AG09309 (cell line): ENCODE measurements at regions not wholly inside any gene's neighbourhood (a gene's known extent, or its start where the extent isn't known, plus 50 kb on each side); places are given as distances from the start of the nearest gene placed in this dataset.
"Not testable (repeated sequence)": the region's sequence is repeated elsewhere in the genome, so short reads cannot be mapped to it uniquely, and the experiment has no call there.

ENCODE experiments used
- DNase-seq: peaks from one replicate; pipeline ENCODE4 v3.0.0-alpha.2; 2010; ENCODE audit warnings: low read depth
- H3K4me3 ChIP-seq: 2 replicates; pipeline ENCODE4 v1.5.1; 2011; ENCODE audit warnings: mild to moderate bottlenecking, low read depth, low read length, moderate library complexity; ENCODE audit not compliant: control insufficient read depth
- TF ChIP-seq, protein P1 (sequence below): IDR thresholded peaks from 2 replicates; pipeline ENCODE4 v1.5.1; 2011; ENCODE audit warnings: mild to moderate bottlenecking, low read depth, low read length, inconsistent platforms; ENCODE audit not compliant: insufficient read depth, control insufficient read depth; ENCODE audit errors: missing control alignments

GRCh38 chr4:75195111-75195510 lies 262.2 kb downstream of the PARM1 start:
- H3K4me3 ChIP-seq, result no peak overlapping the region
- DNase-seq, result no peak
- TF ChIP-seq, protein P1, sequence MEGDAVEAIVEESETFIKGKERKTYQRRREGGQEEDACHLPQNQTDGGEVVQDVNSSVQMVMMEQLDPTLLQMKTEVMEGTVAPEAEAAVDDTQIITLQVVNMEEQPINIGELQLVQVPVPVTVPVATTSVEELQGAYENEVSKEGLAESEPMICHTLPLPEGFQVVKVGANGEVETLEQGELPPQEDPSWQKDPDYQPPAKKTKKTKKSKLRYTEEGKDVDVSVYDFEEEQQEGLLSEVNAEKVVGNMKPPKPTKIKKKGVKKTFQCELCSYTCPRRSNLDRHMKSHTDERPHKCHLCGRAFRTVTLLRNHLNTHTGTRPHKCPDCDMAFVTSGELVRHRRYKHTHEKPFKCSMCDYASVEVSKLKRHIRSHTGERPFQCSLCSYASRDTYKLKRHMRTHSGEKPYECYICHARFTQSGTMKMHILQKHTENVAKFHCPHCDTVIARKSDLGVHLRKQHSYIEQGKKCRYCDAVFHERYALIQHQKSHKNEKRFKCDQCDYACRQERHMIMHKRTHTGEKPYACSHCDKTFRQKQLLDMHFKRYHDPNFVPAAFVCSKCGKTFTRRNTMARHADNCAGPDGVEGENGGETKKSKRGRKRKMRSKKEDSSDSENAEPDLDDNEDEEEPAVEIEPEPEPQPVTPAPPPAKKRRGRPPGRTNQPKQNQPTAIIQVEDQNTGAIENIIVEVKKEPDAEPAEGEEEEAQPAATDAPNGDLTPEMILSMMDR, result no peak

- no peak for DNase-seq
- TF ChIP-seq, protein P1, result no peak
Measured at GRCh38 chr4:75194180-75194579, 261.3 kb downstream of the PARM1 start.

GRCh38 chr4:75192182-75192581 lies 259.3 kb downstream of the PARM1 start:
- DNase-seq, result not testable (repeated sequence)

More at GRCh38 chr4:75194180-75194579, 261.3 kb downstream of the PARM1 start:
- H3K4me3 ChIP-seq, result no peak overlapping the region

DNA sequence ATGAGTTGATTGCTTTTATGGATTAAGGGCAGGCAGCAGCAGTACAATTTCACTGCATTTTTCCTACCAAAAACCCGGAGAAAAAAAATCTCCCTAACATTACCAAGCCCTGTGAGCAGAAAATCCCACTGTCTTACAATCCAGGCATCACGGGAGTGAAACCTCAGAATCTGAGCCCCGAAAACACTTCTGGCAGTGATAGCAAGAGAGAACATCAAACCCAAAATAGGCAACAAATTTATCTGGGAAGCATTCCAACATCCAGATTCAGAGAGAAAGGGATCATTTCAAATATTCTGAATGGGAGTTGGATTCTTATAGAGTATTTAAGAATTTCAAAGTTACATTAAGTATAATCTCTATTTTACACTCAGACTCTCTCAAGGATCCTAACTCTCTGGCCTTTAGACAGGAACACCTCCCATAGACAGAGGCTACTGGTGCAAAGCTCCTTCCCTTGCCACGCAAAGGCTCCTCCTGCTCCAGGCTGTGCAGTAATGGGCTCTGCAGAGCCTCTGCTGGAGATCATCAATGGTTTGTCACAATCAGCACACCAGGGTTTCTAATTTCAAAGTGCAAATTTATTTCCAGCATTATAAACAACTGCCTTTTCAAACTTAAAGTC lies 256.9 kb downstream of the PARM1 start:
- no peak overlapping the region for H3K4me3 ChIP-seq
- no peak for DNase-seq
- TF ChIP-seq, protein P1, result no peak

More at GRCh38 chr4:75192182-75192581, 259.3 kb downstream of the PARM1 start:
- not testable (repeated sequence) for H3K4me3 ChIP-seq

DNA sequence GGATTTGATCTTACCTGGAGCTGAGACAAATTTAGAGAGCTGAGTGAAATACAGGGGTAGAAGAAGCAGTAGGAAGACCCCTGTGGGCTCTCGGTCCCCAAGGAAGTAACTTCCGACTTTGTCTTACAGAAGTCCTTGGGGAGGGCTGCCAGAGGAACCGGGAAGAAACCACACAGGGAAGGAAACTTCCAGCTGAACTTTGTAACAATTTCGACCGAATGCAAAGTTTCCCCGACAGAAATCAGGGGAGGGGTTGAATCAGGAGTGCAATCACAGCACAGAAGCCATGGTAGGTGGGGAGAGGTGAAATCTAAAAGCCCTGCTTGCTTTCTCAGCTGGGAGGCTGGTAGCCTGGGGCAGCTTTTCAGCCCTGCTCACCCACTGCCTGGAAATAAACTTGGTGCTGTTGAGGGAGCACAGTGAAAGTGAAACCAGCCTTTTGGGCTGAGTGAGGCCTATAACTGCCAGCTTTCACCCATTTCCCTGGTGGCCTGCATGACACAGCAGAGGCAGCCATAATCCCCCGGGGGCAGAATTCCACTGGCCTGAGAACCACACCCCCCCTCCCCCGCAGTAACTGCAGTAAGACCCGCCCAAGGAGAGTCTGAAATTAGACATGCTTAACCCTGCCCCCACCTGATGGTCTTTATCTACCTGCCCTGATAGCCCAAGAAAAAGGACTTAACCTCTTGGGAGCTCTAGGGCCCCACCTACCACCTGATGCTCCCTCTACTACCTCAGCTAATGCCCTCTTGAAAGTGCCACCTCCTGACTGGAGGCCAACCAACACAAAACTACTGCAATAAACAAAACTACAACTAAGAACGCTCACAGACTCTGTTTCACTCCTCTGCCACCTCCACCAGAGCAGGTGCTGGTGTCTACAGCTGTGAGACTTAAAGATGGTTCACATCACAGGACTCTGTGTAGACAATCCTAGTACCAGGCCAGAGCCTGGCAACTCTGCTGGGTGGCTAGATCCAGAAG lies 248.2 kb downstream of the PARM1 start:
- DNase-seq, result no peak
- TF ChIP-seq, protein P1, result no peak
- H3K4me3 ChIP-seq, result no peak overlapping the region

GRCh38 chr4:75180217-75180616 lies 247.3 kb downstream of the PARM1 start:
- TF ChIP-seq, protein P1, result no peak
- DNase-seq, result no peak
- H3K4me3 ChIP-seq, result no peak overlapping the region

DNA sequence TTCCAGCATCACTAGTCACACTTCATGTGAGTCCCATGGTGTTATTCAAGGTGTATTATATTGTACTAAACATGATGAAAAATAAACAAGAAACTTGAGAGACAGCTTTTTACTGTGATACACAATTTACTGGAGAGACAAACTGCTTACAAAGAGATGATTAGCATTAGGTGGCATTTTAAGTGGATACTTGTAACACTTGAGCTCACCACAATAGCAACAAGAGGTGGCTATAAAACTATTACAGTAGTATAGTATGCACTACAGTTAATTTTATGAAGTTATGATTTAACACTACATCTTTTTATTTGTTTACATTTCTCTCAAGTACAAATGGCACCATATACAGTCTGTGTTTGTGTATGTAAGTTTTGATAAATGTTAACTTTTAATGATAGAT lies 246.6 kb downstream of the PARM1 start:
- DNase-seq, result no peak
- TF ChIP-seq, protein P1, result no peak
- H3K4me3 ChIP-seq, result no peak overlapping the region
